Osteoblast (primary cell): ENCODE measurements at regions not wholly inside any gene's neighbourhood (a gene's known extent, or its start where the extent isn't known, plus 50 kb on each side); places are given as distances from the start of the nearest gene placed in this dataset.

ENCODE experiments used
- DNase-seq: peaks from one replicate; pipeline ENCODE4 v3.0.0; 2011; ENCODE audit warnings: low spot score, mixed read lengths; ENCODE audit not compliant: insufficient read length; ENCODE audit errors: missing footprints
- H2AFZ ChIP-seq: 2 replicates; pipeline ENCODE4 v1.6.0; 2011; ENCODE audit warnings: mild to moderate bottlenecking, low read length
- H3K27ac ChIP-seq: 2 replicates; pipeline ENCODE4 v1.5.1; 2011; ENCODE audit warnings: mild to moderate bottlenecking, low read depth, low read length, moderate library complexity
- H3K27me3 ChIP-seq: 2 replicates; pipeline ENCODE4 v1.6.0; 2012; ENCODE audit warnings: mild to moderate bottlenecking, control low read depth, inconsistent platforms, low read length, moderate library complexity; ENCODE audit not compliant: insufficient read depth
- H3K36me3 ChIP-seq: 2 replicates; pipeline ENCODE4 v1.5.1; 2011; ENCODE audit warnings: mild to moderate bottlenecking, low read length, control low read depth, moderate library complexity; ENCODE audit not compliant: insufficient read depth
- H3K4me1 ChIP-seq: 2 replicates; pipeline ENCODE4 v1.5.1; 2011; ENCODE audit warnings: mild to moderate bottlenecking, low read length, control low read depth, moderate library complexity; ENCODE audit not compliant: insufficient read depth
- H3K4me2 ChIP-seq: 2 replicates; pipeline ENCODE4 v1.6.0; 2011; ENCODE audit warnings: mild to moderate bottlenecking, low read length; ENCODE audit not compliant: insufficient read depth
- H3K4me3 ChIP-seq: fragments of 200-600 bp; sonication (generic); 3 replicates; pipeline ENCODE4 v1.5.1; 2012; ENCODE audit warnings: mild to moderate bottlenecking, low read length, inconsistent platforms; ENCODE audit not compliant: insufficient read depth
- H3K79me2 ChIP-seq: 2 replicates; pipeline ENCODE4 v1.6.0; 2012; ENCODE audit warnings: mild to moderate bottlenecking, low read length, control low read depth, inconsistent platforms; ENCODE audit not compliant: insufficient read depth
- H3K9me3 ChIP-seq: 2 replicates; pipeline ENCODE4 v1.5.1; 2011; ENCODE audit warnings: low read depth, low read length, control low read depth
- H4K20me1 ChIP-seq: 2 replicates; pipeline ENCODE4 v1.6.0; 2012; ENCODE audit warnings: mild to moderate bottlenecking, low read length, control low read depth; ENCODE audit not compliant: insufficient read depth
- TF ChIP-seq, protein P1 (sequence below): IDR thresholded peaks from 2 replicates; pipeline ENCODE4 v1.5.1; 2011; ENCODE audit warnings: mild to moderate bottlenecking, low read depth, low read length, moderate library complexity; ENCODE audit errors: extremely low read depth

DNA sequence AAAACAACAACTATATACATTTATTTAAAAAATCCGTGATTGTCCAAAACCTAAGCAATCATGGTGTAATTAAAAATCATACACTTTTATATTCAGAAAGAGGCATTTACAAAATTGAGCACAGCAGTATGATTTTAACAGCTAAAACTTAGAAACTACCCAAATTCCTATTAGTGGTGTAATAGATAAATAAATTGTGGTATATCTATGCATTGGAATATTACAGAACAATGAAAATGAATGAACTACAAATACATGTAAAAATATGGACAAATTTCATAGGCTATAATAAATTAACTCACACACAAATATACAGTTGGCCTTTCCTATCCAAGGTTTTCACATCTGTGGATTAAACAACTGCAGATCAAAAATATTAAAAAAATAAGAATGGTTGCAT lies 700.5 kb upstream of the ARPP21 start:
- H3K27ac ChIP-seq, result no peak overlapping the region
- H3K9me3 ChIP-seq, result no peaks in the 10 kb centered on the region
- no peaks in the 10 kb centered on the region for H3K79me2 ChIP-seq
- no peaks in the 10 kb centered on the region for H4K20me1 ChIP-seq
- H3K4me3 ChIP-seq, result no peak overlapping the region
- no peak overlapping the region for H3K4me2 ChIP-seq
- no peaks in the 10 kb centered on the region for H3K27me3 ChIP-seq
- H2AFZ ChIP-seq, result no peak overlapping the region
- H3K36me3 ChIP-seq, result no peaks in the 10 kb centered on the region
- TF ChIP-seq, protein P1, sequence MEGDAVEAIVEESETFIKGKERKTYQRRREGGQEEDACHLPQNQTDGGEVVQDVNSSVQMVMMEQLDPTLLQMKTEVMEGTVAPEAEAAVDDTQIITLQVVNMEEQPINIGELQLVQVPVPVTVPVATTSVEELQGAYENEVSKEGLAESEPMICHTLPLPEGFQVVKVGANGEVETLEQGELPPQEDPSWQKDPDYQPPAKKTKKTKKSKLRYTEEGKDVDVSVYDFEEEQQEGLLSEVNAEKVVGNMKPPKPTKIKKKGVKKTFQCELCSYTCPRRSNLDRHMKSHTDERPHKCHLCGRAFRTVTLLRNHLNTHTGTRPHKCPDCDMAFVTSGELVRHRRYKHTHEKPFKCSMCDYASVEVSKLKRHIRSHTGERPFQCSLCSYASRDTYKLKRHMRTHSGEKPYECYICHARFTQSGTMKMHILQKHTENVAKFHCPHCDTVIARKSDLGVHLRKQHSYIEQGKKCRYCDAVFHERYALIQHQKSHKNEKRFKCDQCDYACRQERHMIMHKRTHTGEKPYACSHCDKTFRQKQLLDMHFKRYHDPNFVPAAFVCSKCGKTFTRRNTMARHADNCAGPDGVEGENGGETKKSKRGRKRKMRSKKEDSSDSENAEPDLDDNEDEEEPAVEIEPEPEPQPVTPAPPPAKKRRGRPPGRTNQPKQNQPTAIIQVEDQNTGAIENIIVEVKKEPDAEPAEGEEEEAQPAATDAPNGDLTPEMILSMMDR, result no peak
- no peaks in the 10 kb centered on the region for H3K4me1 ChIP-seq
- DNase-seq, result no peak

DNA sequence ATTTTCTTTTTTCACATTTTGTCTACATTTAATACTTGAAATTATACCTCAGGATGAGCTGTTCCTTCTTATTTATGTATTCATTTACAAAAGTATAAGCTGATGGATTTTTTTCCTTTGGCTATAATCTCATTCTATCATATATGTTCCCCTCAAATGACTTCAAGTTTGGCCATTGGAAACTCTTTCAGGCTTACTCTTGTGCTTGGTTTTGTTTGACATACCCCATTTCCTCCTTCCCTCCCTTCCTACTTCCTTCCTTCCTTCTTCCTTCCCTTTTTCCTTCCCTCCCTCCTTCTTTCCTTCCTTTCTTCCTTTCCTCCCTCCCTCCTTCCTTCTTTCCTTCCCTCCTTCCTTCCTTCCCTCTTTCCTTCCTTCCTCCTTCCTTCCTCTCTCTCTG lies 697.1 kb upstream of the ARPP21 start:
- TF ChIP-seq, protein P1, result no peak
- DNase-seq, result no peak
- no peaks in the 10 kb centered on the region for H3K36me3 ChIP-seq
- H3K4me2 ChIP-seq, result no peak overlapping the region
- H3K27me3 ChIP-seq, result no peaks in the 10 kb centered on the region
- H3K79me2 ChIP-seq, result no peaks in the 10 kb centered on the region
- H2AFZ ChIP-seq, result no peak overlapping the region
- H3K4me3 ChIP-seq, result no peak overlapping the region
- peaks cover 3% of the 10 kb centered on the region for H3K9me3 ChIP-seq
- no peaks in the 10 kb centered on the region for H4K20me1 ChIP-seq
- no peaks in the 10 kb centered on the region for H3K4me1 ChIP-seq
- H3K27ac ChIP-seq, result no peak overlapping the region

DNA sequence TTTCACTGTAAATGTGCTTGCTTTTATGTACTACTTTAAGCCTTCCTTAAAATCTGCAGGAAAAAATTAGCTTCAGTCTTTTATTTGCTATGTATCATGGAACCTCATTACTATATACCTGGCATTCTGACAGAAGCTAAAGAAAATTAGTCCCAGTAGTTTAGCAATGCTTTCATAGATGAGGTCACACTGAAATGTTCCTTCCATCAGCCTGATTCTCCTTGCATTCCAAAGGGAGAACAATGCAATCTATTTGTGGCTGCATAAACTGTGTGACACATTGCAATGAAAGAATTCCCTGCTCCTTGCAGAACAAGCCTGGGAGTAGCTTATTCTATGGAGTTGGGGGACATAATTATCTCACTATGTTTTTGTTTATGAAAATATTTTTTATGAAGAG lies 691.5 kb upstream of the ARPP21 start:
- Histone ChIP-seq H3K9me3 (peaks cover 3% of the 10 kb centered on the region), H3K27me3 (no peaks in the 10 kb centered on the region), H3K4me3 (no peak overlapping the region), H2AFZ (no peak overlapping the region), H3K27ac (no peak overlapping the region), H3K4me1 (no peaks in the 10 kb centered on the region), H3K36me3 (no peaks in the 10 kb centered on the region), H4K20me1 (no peaks in the 10 kb centered on the region), H3K79me2 (no peaks in the 10 kb centered on the region), H3K4me2 (no peak overlapping the region)
- TF ChIP-seq, protein P1, result no peak
- no peak for DNase-seq

DNA sequence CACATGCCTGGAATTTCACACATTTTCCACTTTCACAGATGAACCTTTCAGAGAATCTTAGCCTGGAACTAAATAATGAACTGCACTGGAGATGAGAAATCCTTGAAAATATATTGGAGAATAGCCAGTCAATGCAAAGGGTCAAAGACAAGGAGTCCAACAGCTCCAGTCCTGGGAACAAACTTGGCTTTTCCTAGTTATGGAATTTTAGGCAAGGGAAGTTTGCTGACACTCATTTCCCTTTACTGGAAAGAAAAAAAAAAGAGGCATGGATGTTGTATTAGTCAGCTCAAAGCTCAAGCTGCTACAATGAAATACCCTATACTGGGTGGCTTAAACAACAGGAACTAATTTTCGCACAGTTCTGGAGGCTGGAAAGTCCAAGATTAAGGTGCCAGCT lies 690.8 kb upstream of the ARPP21 start:
- Histone ChIP-seq H3K4me1 (no peaks in the 10 kb centered on the region), H3K36me3 (no peaks in the 10 kb centered on the region), H3K27me3 (no peaks in the 10 kb centered on the region), H4K20me1 (no peaks in the 10 kb centered on the region), H3K27ac (no peak overlapping the region), H3K4me2 (no peak overlapping the region), H3K4me3 (no peak overlapping the region), H3K79me2 (no peaks in the 10 kb centered on the region), H2AFZ (no peak overlapping the region), H3K9me3 (peaks cover 3% of the 10 kb centered on the region)
- no peak for DNase-seq
- TF ChIP-seq, protein P1, result no peak
